K562 (cell line): ENCODE measurements at regions not wholly inside any gene's neighbourhood (a gene's known extent, or its start where the extent isn't known, plus 50 kb on each side); places are given as distances from the start of the nearest gene placed in this dataset.

Experiments used
- MCM2 ChIP-seq: fragments of 450-650 bp; IDR thresholded peaks from 2 replicates; pipeline ENCODE4 v1.6.1; 2017; ENCODE audit warnings: low read depth, mild to moderate bottlenecking
- NCOA2 ChIP-seq, 2 experiments: fragments of 450-650 bp; IDR thresholded peaks; 2 replicates each; pipeline ENCODE4 v1.6.1; 2018; ENCODE audit warnings: mild to moderate bottlenecking in 2 of 2, moderate library complexity in 1 of 2; ENCODE audit not compliant: partially characterized antibody in 2 of 2
- NFIC ChIP-seq: fragments of 450-650 bp; IDR thresholded peaks from 2 replicates; pipeline ENCODE4 v1.6.1; 2017; ENCODE audit warnings: mild to moderate bottlenecking, inconsistent platforms
- RAD21 ChIP-seq, 2 experiments: fragments of 250-450 bp in 1 of 2; fragments of 450-650 bp in 1 of 2; sonication (Bioruptor Pico) in 1 of 2; formaldehyde crosslinking in 1 of 2; IDR thresholded peaks in 1 of 2; conservative IDR thresholded peaks in 1 of 2; 2 replicates each; pipeline versions ENCODE4 v1.4.0 to v1.8.0; 2020 to 2022; ENCODE audit warnings: mild to moderate bottlenecking in 2 of 2, moderate library complexity in 1 of 2
- TF ChIP-seq, protein P1 (sequence below): sonication (generic); formaldehyde crosslinking; IDR thresholded peaks from 2 replicates; pipeline ENCODE4 v1.5.0; 2020; ENCODE audit warnings: missing genetic modification reagents

DNA sequence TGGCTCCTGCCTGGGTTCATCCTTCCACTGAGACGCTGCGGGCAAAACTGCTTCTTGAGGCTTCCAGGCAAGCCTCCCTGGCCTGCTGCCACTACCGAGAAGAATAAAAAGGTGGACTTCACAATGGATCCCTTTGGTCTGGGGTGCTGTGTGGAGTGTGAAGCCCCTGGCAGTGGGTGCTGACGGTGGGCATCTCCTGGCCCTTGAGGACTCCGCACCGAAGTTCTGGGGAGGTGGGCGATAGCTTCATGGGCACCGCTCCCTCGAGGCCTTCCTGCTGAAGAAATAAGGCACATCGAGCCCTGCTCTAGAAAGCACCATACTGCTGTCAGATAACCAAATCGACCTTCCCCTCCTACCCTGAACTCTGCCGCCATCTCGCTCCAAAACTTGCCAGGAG, 106.6 kb upstream of the CTBP2 start:
- no peak for TF ChIP-seq RAD21 (CRISPR knock-in tag; conservative IDR thresholded peaks at IDR 0.05 in 1 of 2, IDR thresholded peaks at IDR 0.05 in 1 of 2)
- no peak for TF ChIP-seq MCM2
- no peak for TF ChIP-seq NFIC
- TF ChIP-seq NCOA2 (IDR thresholded peaks at IDR 0.05; ENCODE audit: partially characterized antibody in 2 of 2): no peak
- TF ChIP-seq, protein P1, sequence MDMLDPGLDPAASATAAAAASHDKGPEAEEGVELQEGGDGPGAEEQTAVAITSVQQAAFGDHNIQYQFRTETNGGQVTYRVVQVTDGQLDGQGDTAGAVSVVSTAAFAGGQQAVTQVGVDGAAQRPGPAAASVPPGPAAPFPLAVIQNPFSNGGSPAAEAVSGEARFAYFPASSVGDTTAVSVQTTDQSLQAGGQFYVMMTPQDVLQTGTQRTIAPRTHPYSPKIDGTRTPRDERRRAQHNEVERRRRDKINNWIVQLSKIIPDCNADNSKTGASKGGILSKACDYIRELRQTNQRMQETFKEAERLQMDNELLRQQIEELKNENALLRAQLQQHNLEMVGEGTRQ: no peak
